ENCODE measurements at regions not wholly inside any gene's neighbourhood (a gene's known extent, or its start where the extent isn't known, plus 50 kb on each side); places are given as distances from the start of the nearest gene placed in this dataset.

DNA sequence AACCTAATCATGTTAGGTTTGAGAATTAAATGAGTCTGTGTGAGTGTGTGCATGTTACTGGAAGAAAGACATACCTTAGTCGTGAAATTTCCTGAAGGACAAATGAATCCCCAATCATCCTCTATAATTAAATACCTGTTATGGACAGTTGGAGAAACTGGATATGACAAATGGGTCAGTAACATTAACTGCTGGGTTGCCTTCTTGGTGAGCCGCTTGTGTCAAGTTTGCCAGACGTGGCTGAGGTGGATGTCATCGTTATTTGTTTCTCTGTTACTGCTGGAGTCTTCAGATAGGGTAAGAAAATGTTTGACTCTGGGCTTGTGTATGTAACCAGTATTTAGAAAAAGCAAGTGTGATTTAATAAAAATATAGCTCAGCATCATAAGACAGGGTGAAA lies 131.6 kb downstream of the CAND1 start:
- TF ChIP-seq, protein P1, sequence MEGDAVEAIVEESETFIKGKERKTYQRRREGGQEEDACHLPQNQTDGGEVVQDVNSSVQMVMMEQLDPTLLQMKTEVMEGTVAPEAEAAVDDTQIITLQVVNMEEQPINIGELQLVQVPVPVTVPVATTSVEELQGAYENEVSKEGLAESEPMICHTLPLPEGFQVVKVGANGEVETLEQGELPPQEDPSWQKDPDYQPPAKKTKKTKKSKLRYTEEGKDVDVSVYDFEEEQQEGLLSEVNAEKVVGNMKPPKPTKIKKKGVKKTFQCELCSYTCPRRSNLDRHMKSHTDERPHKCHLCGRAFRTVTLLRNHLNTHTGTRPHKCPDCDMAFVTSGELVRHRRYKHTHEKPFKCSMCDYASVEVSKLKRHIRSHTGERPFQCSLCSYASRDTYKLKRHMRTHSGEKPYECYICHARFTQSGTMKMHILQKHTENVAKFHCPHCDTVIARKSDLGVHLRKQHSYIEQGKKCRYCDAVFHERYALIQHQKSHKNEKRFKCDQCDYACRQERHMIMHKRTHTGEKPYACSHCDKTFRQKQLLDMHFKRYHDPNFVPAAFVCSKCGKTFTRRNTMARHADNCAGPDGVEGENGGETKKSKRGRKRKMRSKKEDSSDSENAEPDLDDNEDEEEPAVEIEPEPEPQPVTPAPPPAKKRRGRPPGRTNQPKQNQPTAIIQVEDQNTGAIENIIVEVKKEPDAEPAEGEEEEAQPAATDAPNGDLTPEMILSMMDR (optimal IDR thresholded peaks at IDR 0.05 in 1 of 3, IDR thresholded peaks at IDR 0.05 in 1 of 3, conservative IDR thresholded peaks at IDR 0.05 in 1 of 3; ENCODE audit: extremely low read depth in 1 of 3, insufficient read depth in 2 of 3, low read length in 3 of 3): no peak
- TF ChIP-seq EZH2 (IDR thresholded peaks at IDR 0.05; ENCODE audit: low read length): no peak

Measured in keratinocyte (primary cell).